A673 (cell line): ENCODE measurements at regions not wholly inside any gene's neighbourhood (a gene's known extent, or its start where the extent isn't known, plus 50 kb on each side); places are given as distances from the start of the nearest gene placed in this dataset.

Experiments used
- BruUV-seq: library from RNA; stranded (reverse); fragments of 400-500 nt; replicated peaks from 2 replicates; lab custom pipeline; 2021; lab: Mats Ljungman, UMichigan
- CTCF ChIA-PET: fragments of 300-600 bp; sonication (Branson Sonifier 250); formaldehyde crosslinking; loops from one replicate; lab custom pipeline; 2022; ENCODE audit warnings: antibody characterized with exemption; lab: Charles Lee
- POLR2A ChIA-PET: fragments of 300-600 bp; sonication (Branson Sonifier 250); formaldehyde crosslinking; loops from one replicate; lab custom pipeline; 2022; ENCODE audit warnings: antibody characterized with exemption; ENCODE audit not compliant: low non-redundant PET; lab: Charles Lee
- DNase-seq: peaks from one replicate; pipeline ENCODE4 v3.0.0-alpha.2; 2015; ENCODE audit warnings: low spot score
- H3K27ac ChIP-seq: fragments of 200-600 bp; sonication (generic); 2 replicates; pipeline ENCODE4 v1.5.1; 2016; ENCODE audit warnings: mixed run types, low read depth, mild to moderate bottlenecking, mixed read lengths, antibody characterized with exemption, low read length; ENCODE audit not compliant: poor library complexity, severe bottlenecking
- H3K27me3 ChIP-seq: fragments of 200-600 bp; sonication (generic); replicated peaks from 2 replicates; pipeline ENCODE4 v1.6.1; 2017; ENCODE audit warnings: mixed run types, low read depth, mild to moderate bottlenecking, mixed read lengths, antibody characterized with exemption, low read length; ENCODE audit not compliant: insufficient read depth, poor library complexity
- H3K36me3 ChIP-seq: fragments of 200-600 bp; sonication (generic); 2 replicates; pipeline ENCODE4 v1.6.1; 2016; ENCODE audit warnings: mixed run types, mild to moderate bottlenecking, mixed read lengths, antibody characterized with exemption, low read length; ENCODE audit not compliant: insufficient read depth, poor library complexity, severe bottlenecking
- H3K4me1 ChIP-seq: fragments of 200-600 bp; sonication (generic); 2 replicates; pipeline ENCODE4 v1.6.1; 2017; ENCODE audit warnings: mixed run types, mild to moderate bottlenecking, mixed read lengths, antibody characterized with exemption, low read length; ENCODE audit not compliant: insufficient read depth, poor library complexity, severe bottlenecking
- H3K4me3 ChIP-seq: fragments of 200-600 bp; sonication (generic); 2 replicates; pipeline ENCODE4 v1.5.1; 2016; ENCODE audit warnings: low read depth, mixed run types, mild to moderate bottlenecking, mixed read lengths, low read length; ENCODE audit not compliant: poor library complexity, severe bottlenecking
- H3K9me3 ChIP-seq: fragments of 200-600 bp; sonication (generic); 2 replicates; pipeline ENCODE4 v1.6.1; 2016; ENCODE audit warnings: mixed run types, low read depth, mild to moderate bottlenecking, mixed read lengths, antibody characterized with exemption, low read length; ENCODE audit not compliant: poor library complexity, severe bottlenecking
- CTCF ChIP-seq: fragments of 300-800, 200-600 bp; sonication (generic); conservative IDR thresholded peaks from 2 replicates; pipeline ENCODE4 v1.5.1; 2017; ENCODE audit warnings: low read depth, mild to moderate bottlenecking, antibody characterized with exemption, low read length, moderate library complexity, mixed read lengths
- EZH2 ChIP-seq: fragments of 200-600 bp; sonication (generic); IDR thresholded peaks from 2 replicates; pipeline ENCODE4 v1.6.1; 2017; ENCODE audit warnings: borderline replicate concordance, low read depth, mild to moderate bottlenecking, mixed read lengths, antibody characterized with exemption, low read length; ENCODE audit not compliant: poor library complexity, severe bottlenecking
- intact Hi-C: fragments of 100-400 bp; cut with micrococcal nuclease; formaldehyde crosslinking; loops from one replicate; pipeline ENCODE4 v1.10.0; 2022; ENCODE audit not compliant: unreplicated experiment

- CTCF ChIA-PET = no interaction called here
- H3K27me3 ChIP-seq = no peaks in the 10 kb centered on the region
- H3K27ac ChIP-seq = no peak overlapping the region
- no peak for TF ChIP-seq EZH2
- TF ChIP-seq CTCF = no peak
- H3K4me1 ChIP-seq = peaks cover 9% of the 10 kb centered on the region
- intact Hi-C loops = loop anchor here (10.0 kb wide), 1 partner anchor 1348 kb away; the partner anchor contains the start of gene MEIS2
- H3K4me3 ChIP-seq = no peak overlapping the region
- BruUV-seq = no TSS peak
- no peaks in the 10 kb centered on the region for H3K36me3 ChIP-seq
- H3K9me3 ChIP-seq = no peaks in the 10 kb centered on the region
- no peak for DNase-seq
- POLR2A ChIA-PET = no interaction called here
These were observed 210.7 kb upstream of the DPH6 start for GRCh38 chr15:35756623-35757022.

GRCh38 chr15:35757361-35757760 is 211.4 kb upstream of the DPH6 start:
- CTCF ChIA-PET = no interaction called here
- intact Hi-C loops = loop anchor here (10.0 kb wide), 1 partner anchor 1347 kb away; the partner anchor contains the start of gene MEIS2
- BruUV-seq = no TSS peak

GRCh38 chr15:35757765-35758164 is 211.8 kb upstream of the DPH6 start:
- no peak overlapping the region for H3K27ac ChIP-seq
- TF ChIP-seq CTCF (no peak), EZH2 (no peak)
- ChIA-PET POLR2A (interaction anchor here (0.7 kb wide), 1 partner anchor 201 kb away, joined by 3 read pairs; no protein-coding TSS in a partner anchor), CTCF (no interaction called here)
- H3K27me3 ChIP-seq = no peaks in the 10 kb centered on the region
- H3K9me3 ChIP-seq = no peaks in the 10 kb centered on the region
- no peaks in the 10 kb centered on the region for H3K36me3 ChIP-seq
- intact Hi-C loops = loop anchor here (10.0 kb wide), 1 partner anchor 1347 kb away; the partner anchor contains the start of gene MEIS2
- no peak overlapping the region for H3K4me3 ChIP-seq
- no peak for DNase-seq
- no TSS peak for BruUV-seq
- peaks cover 9% of the 10 kb centered on the region for H3K4me1 ChIP-seq

More at GRCh38 chr15:35757361-35757760, 211.4 kb upstream of the DPH6 start:
- no peak for DNase-seq
- TF ChIP-seq EZH2 (no peak), CTCF (no peak)
- H3K27ac ChIP-seq = no peak overlapping the region
- H3K9me3 ChIP-seq = no peaks in the 10 kb centered on the region
- no peaks in the 10 kb centered on the region for H3K36me3 ChIP-seq
- H3K4me3 ChIP-seq = no peak overlapping the region
- H3K27me3 ChIP-seq = no peaks in the 10 kb centered on the region
- POLR2A ChIA-PET = interaction anchor here (0.7 kb wide), 1 partner anchor 201 kb away, joined by 3 read pairs; no protein-coding TSS in a partner anchor
- peaks cover 9% of the 10 kb centered on the region for H3K4me1 ChIP-seq
